Lower lobe of right lung (tissue), 2 donors: ENCODE measurements at regions not wholly inside any gene's neighbourhood (a gene's known extent, or its start where the extent isn't known, plus 50 kb on each side); places are given as distances from the start of the nearest gene placed in this dataset. TPM values are rescaled to one million over a fixed set of nuclear protein-coding genes. Genes with fewer than 3 reads are reported as not detected.

Experiments
- ATAC-seq, 2 donors: fragments of 200-7000 bp; cut with Tn5 transposase; one replicate each; pipeline ENCODE4 v1.9.1; 2020 to 2022; ENCODE audit warnings: mild to moderate bottlenecking in 2 of 2, moderate library complexity in 2 of 2
- DNase-seq: peaks from one replicate; pipeline ENCODE4 v3.0.0-alpha.2; 2020
- H3K27ac ChIP-seq: fragments of 200-600 bp; one replicate; pipeline ENCODE4 v1.8.0; 2022
- H3K27me3 ChIP-seq: fragments of 200-600 bp; one replicate; pipeline ENCODE4 v1.8.0; 2022; ENCODE audit warnings: low read depth
- H3K36me3 ChIP-seq: fragments of 200-600 bp; one replicate; pipeline ENCODE4 v1.8.0; 2022; ENCODE audit warnings: mild to moderate bottlenecking
- H3K4me1 ChIP-seq: fragments of 200-600 bp; one replicate; pipeline ENCODE4 v1.8.0; 2022
- H3K4me3 ChIP-seq: fragments of 200-600 bp; one replicate; pipeline ENCODE4 v1.8.0; 2022; ENCODE audit warnings: mild to moderate bottlenecking
- H3K9me3 ChIP-seq: fragments of 200-600 bp; one replicate; pipeline ENCODE4 v1.8.0; 2022
- intact Hi-C: fragments of 100-400 bp; cut with DNase I; formaldehyde crosslinking; loops from one replicate; pipeline ENCODE4 v1.11.0; 2022
- microRNA-seq: library from miRNA; unstranded; fragments of <30 nt; microRNA quantifications from one replicate; pipeline ENCODE4 v1.2.0, GENCODE V29; 2020; ENCODE audit warnings: borderline number of aligned reads
- TF ChIP-seq, protein P1 (sequence below): fragments of 200-600 bp; IDR thresholded peaks from one replicate; pipeline ENCODE4 v1.8.0; 2022; ENCODE audit warnings: antibody characterized with exemption, mild to moderate bottlenecking
- donor health status: DM: no; HTN: yes; CAD: no; lungs with severe emphysema.

DNA sequence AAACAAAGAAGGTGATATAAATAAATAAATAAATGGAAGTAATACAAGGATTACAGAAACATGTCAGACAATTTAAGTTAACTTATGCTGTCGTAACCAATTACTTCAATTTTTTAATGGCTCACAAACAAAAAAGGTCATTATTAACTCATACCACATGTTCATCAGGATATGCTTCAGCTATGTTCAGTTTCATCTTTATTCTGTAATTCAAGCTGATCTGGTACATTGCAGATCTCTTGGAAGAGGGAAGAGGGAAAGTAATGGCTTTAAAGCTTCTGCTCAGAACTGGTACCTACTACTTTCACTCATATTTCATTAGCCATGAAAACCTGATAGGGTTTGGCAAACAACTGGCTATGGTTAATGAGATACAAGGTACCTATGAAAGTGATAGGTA lies 67.6 kb upstream of the ERBB4 start:
- Histone ChIP-seq H3K9me3 (no peaks in the 10 kb centered on the region), H3K36me3 (no peaks in the 10 kb centered on the region), H3K4me1 (no peaks in the 10 kb centered on the region), H3K27ac (no peak overlapping the region), H3K4me3 (no peak overlapping the region), H3K27me3 (no peaks in the 10 kb centered on the region)
- ATAC-seq (no peak), DNase-seq (no peak)
- intact Hi-C loops: no loop called here
- TF ChIP-seq, protein P1, sequence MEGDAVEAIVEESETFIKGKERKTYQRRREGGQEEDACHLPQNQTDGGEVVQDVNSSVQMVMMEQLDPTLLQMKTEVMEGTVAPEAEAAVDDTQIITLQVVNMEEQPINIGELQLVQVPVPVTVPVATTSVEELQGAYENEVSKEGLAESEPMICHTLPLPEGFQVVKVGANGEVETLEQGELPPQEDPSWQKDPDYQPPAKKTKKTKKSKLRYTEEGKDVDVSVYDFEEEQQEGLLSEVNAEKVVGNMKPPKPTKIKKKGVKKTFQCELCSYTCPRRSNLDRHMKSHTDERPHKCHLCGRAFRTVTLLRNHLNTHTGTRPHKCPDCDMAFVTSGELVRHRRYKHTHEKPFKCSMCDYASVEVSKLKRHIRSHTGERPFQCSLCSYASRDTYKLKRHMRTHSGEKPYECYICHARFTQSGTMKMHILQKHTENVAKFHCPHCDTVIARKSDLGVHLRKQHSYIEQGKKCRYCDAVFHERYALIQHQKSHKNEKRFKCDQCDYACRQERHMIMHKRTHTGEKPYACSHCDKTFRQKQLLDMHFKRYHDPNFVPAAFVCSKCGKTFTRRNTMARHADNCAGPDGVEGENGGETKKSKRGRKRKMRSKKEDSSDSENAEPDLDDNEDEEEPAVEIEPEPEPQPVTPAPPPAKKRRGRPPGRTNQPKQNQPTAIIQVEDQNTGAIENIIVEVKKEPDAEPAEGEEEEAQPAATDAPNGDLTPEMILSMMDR: no peak

DNA sequence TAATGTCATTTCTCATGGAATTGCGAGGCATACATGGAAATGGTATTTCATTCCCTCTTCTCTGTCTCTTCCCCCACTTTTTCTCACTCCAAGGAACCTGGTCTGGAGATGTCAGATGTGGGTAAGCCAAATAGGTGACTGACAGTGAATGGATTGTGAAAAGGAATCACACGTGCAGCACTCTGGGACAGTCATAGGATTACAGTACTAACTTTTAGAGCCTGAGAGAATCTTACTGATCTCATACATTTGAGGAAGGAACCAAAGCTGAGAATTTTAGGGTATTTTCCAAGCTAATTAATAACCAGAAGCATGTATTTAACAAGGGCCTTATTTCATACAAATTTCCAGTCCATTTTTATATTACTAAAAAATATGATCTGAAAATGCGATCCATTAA lies 58.1 kb upstream of the ERBB4 start:
- no peaks in the 10 kb centered on the region for H3K27me3 ChIP-seq
- DNase-seq (no peak), ATAC-seq (no peak)
- TF ChIP-seq, protein P1: no peak
- intact Hi-C loops: no loop called here
- no peaks in the 10 kb centered on the region for H3K9me3 ChIP-seq
- H3K27ac ChIP-seq: no peak overlapping the region
- H3K36me3 ChIP-seq: no peaks in the 10 kb centered on the region
- no peak overlapping the region for H3K4me3 ChIP-seq
- H3K4me1 ChIP-seq: no peaks in the 10 kb centered on the region

DNA sequence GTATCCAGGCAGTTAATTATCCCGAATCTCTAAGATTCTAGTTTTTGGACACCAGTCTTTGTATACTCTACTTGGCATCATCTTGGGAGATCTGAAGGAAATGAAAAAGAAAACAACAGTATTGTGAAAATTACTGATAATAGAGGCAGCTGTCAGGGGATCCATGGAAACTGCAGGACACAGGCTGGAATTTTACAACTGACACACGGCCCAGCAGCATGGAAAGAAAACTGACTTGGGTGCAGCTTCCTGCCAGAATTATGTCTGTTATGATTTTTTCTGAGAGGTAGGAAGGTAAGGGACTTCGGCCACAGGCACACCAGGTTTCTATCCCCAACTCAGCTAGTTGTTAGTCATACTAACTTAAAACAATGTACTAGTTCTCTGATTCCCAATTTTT lies 57.7 kb upstream of the ERBB4 start:
- Histone ChIP-seq H3K27me3 (no peaks in the 10 kb centered on the region), H3K4me1 (no peaks in the 10 kb centered on the region), H3K9me3 (no peaks in the 10 kb centered on the region), H3K27ac (no peak overlapping the region), H3K4me3 (no peak overlapping the region), H3K36me3 (no peaks in the 10 kb centered on the region)
- ATAC-seq: no peak
- TF ChIP-seq, protein P1: no peak
- intact Hi-C loops: no loop called here
- DNase-seq: no peak

DNA sequence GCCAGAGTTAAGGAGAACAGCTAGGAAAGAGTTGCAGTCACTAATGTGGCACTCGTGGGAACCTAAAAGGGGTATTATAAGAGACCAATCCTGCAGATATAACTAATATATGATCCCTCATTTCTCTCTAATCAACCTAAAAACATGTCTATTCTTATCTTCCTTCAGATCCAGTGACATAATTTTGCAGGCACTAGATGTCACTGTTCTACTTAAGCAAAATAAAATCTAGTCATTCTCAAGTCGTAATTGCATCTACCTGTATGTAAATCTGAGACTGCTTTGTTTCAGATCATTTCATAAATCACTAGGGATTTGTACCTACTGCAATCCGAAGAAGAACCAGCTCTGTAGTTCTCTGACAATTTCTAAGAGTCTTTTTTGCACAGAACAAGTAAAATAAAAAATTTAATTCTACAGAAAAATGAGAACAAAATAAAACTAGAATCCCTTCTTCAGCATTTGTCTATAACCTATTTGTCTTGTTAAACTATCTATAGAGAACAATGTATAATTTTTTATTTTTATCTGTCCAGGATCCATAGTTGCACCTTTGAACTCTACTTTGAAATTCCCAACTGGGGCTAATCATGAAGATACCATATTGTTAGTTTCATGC lies 56.5 kb upstream of the ERBB4 start:
- intact Hi-C loops: no loop called here
- Histone ChIP-seq H3K27me3 (no peaks in the 10 kb centered on the region), H3K4me1 (no peaks in the 10 kb centered on the region), H3K4me3 (no peak overlapping the region), H3K27ac (no peak overlapping the region), H3K9me3 (no peaks in the 10 kb centered on the region), H3K36me3 (no peaks in the 10 kb centered on the region)
- DNase-seq (no peak), ATAC-seq (no peak)
- TF ChIP-seq, protein P1: no peak

DNA sequence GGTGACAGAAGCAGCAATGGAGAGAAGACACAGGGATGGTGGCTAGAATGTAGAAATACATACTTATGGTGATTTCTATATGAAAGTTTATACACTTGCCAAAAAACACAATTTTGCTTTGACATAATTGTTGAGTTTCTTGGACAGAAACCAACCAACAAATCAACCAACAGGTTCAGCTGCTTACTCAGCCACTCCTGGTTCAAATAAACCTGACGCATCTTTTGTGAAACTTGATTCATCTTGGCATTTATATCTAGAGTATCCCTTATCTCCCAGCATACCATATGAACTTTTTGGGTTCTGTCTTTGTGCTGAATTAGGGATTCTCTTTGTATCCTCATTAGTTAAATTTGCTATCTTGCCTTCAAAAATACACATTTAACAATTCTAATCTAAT lies 54.1 kb upstream of the ERBB4 start:
- no peak overlapping the region for H3K27ac ChIP-seq
- intact Hi-C loops: no loop called here
- H3K27me3 ChIP-seq: no peaks in the 10 kb centered on the region
- H3K9me3 ChIP-seq: no peaks in the 10 kb centered on the region
- TF ChIP-seq, protein P1: no peak
- DNase-seq (no peak), ATAC-seq (no peak)
- H3K36me3 ChIP-seq: no peaks in the 10 kb centered on the region
- no peak overlapping the region for H3K4me3 ChIP-seq
- H3K4me1 ChIP-seq: no peaks in the 10 kb centered on the region

Small RNAs in the stretch of these regions (microRNA-seq; reads per million reads assigned to microRNA genes)
- gene MIR4776-1 (not detected), gene MIR4776-2 (not detected)
